ENCODE measurements at regions not wholly inside any gene's neighbourhood (a gene's known extent, or its start where the extent isn't known, plus 50 kb on each side); places are given as distances from the start of the nearest gene placed in this dataset.
"Not testable (repeated sequence)": the region's sequence is repeated elsewhere in the genome, so short reads cannot be mapped to it uniquely, and the experiment has no call there.

DNA sequence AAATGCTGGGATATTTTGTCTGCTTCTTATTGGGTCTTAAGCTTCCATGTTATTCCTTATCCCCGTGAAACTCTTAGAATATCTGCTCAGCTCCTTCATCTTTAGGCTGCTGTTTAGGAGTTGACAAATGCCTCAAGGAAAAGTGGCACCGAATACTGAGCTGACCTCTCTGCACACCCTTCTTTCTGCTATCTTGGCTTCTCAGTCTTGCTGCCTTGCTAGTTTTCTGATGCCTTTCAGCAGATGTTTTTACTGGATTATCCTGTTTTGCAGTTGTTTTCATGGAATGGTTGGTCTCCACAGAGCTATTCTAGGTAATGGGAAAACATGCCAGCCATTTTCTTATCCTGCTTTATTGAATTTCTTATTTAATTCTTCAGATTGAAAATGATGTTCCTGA lies 86.3 kb downstream of the GYPE start:
- no peaks in the 10 kb centered on the region for H3K4me1 ChIP-seq (ENCODE audit: control insufficient read depth, insufficient read depth, low read length, poor library complexity, severe bottlenecking)
- H3K27me3 ChIP-seq (replicated peaks; ENCODE audit: control insufficient read depth, insufficient read depth, low read length, poor library complexity, severe bottlenecking) = no peaks in the 10 kb centered on the region
- H3K9me3 ChIP-seq (ENCODE audit: control insufficient read depth, low read length) = no peaks in the 10 kb centered on the region
- no peaks in the 10 kb centered on the region for H3K36me3 ChIP-seq (ENCODE audit: control insufficient read depth, insufficient read depth, low read length)
- H3K27ac ChIP-seq (ENCODE audit: insufficient read depth, low read length, poor library complexity, severe bottlenecking) = no peak overlapping the region
- H3K4me3 ChIP-seq (ENCODE audit: insufficient read depth, low read depth, low read length, poor library complexity, severe bottlenecking) = no peak overlapping the region
- no peak for DNase-seq

DNA sequence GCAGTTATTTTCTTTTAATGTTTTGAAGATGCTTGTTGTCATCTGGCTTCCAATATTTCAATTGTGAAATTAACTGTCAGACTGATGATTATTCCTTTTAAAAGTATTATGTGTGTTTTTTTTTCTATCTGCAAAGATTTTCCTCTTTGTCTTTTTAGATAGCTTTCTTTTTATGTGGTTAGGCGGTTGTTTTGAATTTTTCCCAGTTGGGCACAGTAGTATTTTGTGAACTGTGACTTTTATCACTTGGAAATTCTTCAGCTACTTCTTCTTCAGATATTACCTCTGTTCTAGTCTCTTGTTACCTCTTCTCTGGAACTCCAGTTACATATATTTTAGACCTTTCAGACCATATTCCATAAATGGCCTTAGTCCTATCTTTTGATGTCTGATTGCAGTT lies 87.5 kb downstream of the GYPE start:
- H3K4me1 ChIP-seq (ENCODE audit: control insufficient read depth, insufficient read depth, low read length, poor library complexity, severe bottlenecking); H3K36me3 ChIP-seq (ENCODE audit: control insufficient read depth, insufficient read depth, low read length); H3K4me3 ChIP-seq (ENCODE audit: insufficient read depth, low read depth, low read length, poor library complexity, severe bottlenecking); H3K9me3 ChIP-seq (ENCODE audit: control insufficient read depth, low read length); H3K27ac ChIP-seq (ENCODE audit: insufficient read depth, low read length, poor library complexity, severe bottlenecking); DNase-seq; H3K27me3 ChIP-seq (replicated peaks; ENCODE audit: control insufficient read depth, insufficient read depth, low read length, poor library complexity, severe bottlenecking): not testable (repeated sequence)

DNA sequence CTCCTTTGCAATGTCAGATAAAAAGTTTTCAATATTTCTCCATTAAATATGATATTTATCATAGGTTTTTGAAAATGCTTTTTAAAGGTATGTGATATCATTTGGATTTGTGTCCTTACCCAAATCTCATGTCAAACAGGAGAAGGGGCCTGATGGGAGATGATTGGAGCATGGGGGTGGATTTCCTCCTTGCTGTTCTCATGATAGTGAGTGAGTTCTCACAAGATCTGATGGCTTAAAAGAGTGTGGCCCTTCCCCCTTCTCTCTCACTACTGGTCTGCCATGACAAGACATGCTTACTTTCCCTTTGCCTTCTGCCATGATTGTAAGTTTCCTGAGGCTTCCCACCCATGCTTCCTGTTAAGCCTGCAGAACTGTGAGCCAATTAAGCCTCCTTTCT lies 90.0 kb downstream of the GYPE start:
- not testable (repeated sequence) for H3K36me3 ChIP-seq (ENCODE audit: control insufficient read depth, insufficient read depth, low read length); H3K4me3 ChIP-seq (ENCODE audit: insufficient read depth, low read depth, low read length, poor library complexity, severe bottlenecking); H3K27ac ChIP-seq (ENCODE audit: insufficient read depth, low read length, poor library complexity, severe bottlenecking); H3K9me3 ChIP-seq (ENCODE audit: control insufficient read depth, low read length); H3K4me1 ChIP-seq (ENCODE audit: control insufficient read depth, insufficient read depth, low read length, poor library complexity, severe bottlenecking); H3K27me3 ChIP-seq (replicated peaks; ENCODE audit: control insufficient read depth, insufficient read depth, low read length, poor library complexity, severe bottlenecking); DNase-seq

DNA sequence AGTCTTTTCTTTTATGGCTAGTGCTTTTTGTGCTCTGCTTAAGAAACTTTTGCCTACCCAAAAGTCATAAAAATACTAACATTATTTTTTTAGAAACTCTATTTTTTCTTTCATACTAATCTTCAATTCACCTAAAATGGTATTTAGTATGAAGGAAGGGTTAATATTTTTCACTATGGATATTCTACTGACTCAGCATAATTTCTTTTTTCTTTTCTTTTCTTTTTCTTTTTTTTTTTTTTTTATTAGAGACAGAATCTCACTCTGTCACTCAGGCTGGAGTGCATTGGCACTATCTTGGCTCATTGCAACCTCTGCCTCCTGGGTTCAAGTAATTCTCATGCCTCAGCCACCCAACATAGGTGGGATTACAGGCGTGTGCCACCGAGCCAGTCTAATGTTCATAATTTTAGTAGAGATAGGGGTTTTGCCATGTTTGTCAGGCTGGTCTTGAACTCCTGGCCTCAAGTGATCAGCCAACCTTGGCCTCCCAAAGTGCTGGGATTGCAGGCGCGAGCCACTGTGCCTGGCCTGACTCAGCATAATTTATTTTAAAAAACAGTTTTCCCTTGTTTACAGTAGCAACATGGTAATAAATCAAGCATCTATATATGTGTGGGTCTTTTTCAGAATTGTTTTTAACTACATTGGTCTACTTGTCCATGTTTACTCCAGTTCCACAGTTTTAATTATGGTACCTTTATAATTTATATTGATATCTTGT lies 91.8 kb downstream of the GYPE start:
- H3K9me3 ChIP-seq (ENCODE audit: control insufficient read depth, low read length); DNase-seq; H3K4me1 ChIP-seq (ENCODE audit: control insufficient read depth, insufficient read depth, low read length, poor library complexity, severe bottlenecking); H3K4me3 ChIP-seq (ENCODE audit: insufficient read depth, low read depth, low read length, poor library complexity, severe bottlenecking); H3K27me3 ChIP-seq (replicated peaks; ENCODE audit: control insufficient read depth, insufficient read depth, low read length, poor library complexity, severe bottlenecking); H3K27ac ChIP-seq (ENCODE audit: insufficient read depth, low read length, poor library complexity, severe bottlenecking); H3K36me3 ChIP-seq (ENCODE audit: control insufficient read depth, insufficient read depth, low read length): not testable (repeated sequence)

DNA sequence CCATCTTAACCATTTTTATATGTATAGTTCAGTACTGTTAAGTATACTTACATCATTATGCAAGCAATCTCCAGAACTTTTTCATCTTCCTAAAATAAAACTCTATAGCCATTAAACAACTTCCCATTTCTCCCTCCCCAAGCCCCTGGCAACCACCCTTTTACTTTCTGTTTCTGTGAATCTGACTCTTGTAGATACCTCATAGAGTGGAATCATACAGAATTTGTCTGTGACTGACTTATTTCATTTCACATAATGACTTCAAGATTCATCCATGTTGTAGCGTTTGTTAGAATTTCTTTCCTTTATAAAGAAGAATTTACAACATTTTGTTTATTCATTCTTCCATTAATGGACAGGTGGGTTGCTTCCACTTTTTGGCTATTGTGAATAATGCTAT lies 91.2 kb upstream of the FREM3 start:
- H3K27me3 ChIP-seq (replicated peaks; ENCODE audit: control insufficient read depth, insufficient read depth, low read length, poor library complexity, severe bottlenecking); H3K4me1 ChIP-seq (ENCODE audit: control insufficient read depth, insufficient read depth, low read length, poor library complexity, severe bottlenecking); H3K9me3 ChIP-seq (ENCODE audit: control insufficient read depth, low read length); DNase-seq; H3K4me3 ChIP-seq (ENCODE audit: insufficient read depth, low read depth, low read length, poor library complexity, severe bottlenecking); H3K36me3 ChIP-seq (ENCODE audit: control insufficient read depth, insufficient read depth, low read length); H3K27ac ChIP-seq (ENCODE audit: insufficient read depth, low read length, poor library complexity, severe bottlenecking): not testable (repeated sequence)

DNA sequence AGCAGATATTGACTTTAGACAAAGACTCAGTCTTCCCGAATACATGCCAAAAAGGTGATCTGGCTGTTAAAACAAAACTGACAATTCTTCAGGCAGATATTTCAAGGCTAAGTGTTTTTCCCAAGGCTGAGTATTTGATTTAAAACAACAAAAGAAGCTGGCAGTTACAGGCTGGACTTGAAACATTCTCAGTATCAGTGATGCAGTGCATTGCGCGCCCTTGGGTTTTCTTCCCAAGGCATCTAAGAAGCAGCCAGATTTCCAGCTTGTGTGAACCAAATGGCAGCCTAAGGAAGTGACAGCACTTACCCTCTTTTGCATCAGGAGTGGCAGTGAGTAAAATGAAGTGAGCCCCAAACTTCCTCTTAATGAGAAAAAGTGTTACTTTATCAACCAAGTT lies 90.0 kb upstream of the FREM3 start:
- not testable (repeated sequence) for H3K9me3 ChIP-seq (ENCODE audit: control insufficient read depth, low read length); H3K27me3 ChIP-seq (replicated peaks; ENCODE audit: control insufficient read depth, insufficient read depth, low read length, poor library complexity, severe bottlenecking); H3K4me3 ChIP-seq (ENCODE audit: insufficient read depth, low read depth, low read length, poor library complexity, severe bottlenecking); H3K27ac ChIP-seq (ENCODE audit: insufficient read depth, low read length, poor library complexity, severe bottlenecking); DNase-seq; H3K36me3 ChIP-seq (ENCODE audit: control insufficient read depth, insufficient read depth, low read length); H3K4me1 ChIP-seq (ENCODE audit: control insufficient read depth, insufficient read depth, low read length, poor library complexity, severe bottlenecking)

DNA sequence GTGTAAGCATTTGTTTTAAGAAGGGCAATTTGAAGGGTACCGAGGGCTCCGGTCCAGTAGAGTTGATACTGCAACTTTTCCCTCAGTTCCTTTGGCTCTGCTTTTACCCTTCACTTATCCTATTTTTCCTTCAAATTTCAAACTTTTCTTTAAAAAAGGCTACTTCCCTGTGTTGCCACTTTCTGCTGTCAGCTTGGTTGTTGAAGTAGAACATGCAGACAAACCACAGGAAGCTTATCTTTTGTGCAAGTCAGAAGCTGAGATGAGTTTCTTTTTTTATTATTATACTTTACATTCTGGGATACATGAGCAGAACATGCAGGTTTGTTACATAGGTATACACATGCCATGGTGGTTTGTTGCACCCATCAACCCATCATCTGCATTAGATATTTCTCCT lies 89.1 kb upstream of the FREM3 start:
- H3K27me3 ChIP-seq (replicated peaks; ENCODE audit: control insufficient read depth, insufficient read depth, low read length, poor library complexity, severe bottlenecking); H3K36me3 ChIP-seq (ENCODE audit: control insufficient read depth, insufficient read depth, low read length); DNase-seq; H3K4me3 ChIP-seq (ENCODE audit: insufficient read depth, low read depth, low read length, poor library complexity, severe bottlenecking); H3K9me3 ChIP-seq (ENCODE audit: control insufficient read depth, low read length); H3K27ac ChIP-seq (ENCODE audit: insufficient read depth, low read length, poor library complexity, severe bottlenecking); H3K4me1 ChIP-seq (ENCODE audit: control insufficient read depth, insufficient read depth, low read length, poor library complexity, severe bottlenecking): not testable (repeated sequence)

DNA sequence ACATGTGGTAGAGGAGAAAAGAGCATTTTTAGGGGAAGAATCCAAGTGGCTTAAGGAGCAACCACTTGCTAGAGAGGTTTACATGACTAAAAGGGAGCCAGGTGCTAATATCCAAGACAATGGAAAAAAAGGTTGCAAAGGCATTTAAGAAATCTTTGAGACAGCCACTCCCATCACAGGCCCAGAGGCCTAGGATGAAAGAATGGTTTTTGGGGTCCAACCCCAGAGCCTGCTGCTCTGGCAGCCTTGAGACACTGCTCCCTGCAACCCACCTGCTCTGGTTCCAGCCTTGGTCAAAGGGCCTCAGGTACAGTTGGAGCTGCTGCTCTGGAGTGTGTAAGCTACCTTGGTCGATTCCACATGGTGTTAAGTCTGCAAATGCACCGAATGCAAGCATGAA lies 84.1 kb upstream of the FREM3 start:
- H3K4me3 ChIP-seq (ENCODE audit: insufficient read depth, low read depth, low read length, poor library complexity, severe bottlenecking) = no peak overlapping the region
- no peaks in the 10 kb centered on the region for H3K4me1 ChIP-seq (ENCODE audit: control insufficient read depth, insufficient read depth, low read length, poor library complexity, severe bottlenecking)
- H3K27ac ChIP-seq (ENCODE audit: insufficient read depth, low read length, poor library complexity, severe bottlenecking) = no peak overlapping the region
- no peaks in the 10 kb centered on the region for H3K27me3 ChIP-seq (replicated peaks; ENCODE audit: control insufficient read depth, insufficient read depth, low read length, poor library complexity, severe bottlenecking)
- H3K36me3 ChIP-seq (ENCODE audit: control insufficient read depth, insufficient read depth, low read length) = no peaks in the 10 kb centered on the region
- H3K9me3 ChIP-seq (ENCODE audit: control insufficient read depth, low read length) = no peaks in the 10 kb centered on the region
- no peak for DNase-seq

DNA sequence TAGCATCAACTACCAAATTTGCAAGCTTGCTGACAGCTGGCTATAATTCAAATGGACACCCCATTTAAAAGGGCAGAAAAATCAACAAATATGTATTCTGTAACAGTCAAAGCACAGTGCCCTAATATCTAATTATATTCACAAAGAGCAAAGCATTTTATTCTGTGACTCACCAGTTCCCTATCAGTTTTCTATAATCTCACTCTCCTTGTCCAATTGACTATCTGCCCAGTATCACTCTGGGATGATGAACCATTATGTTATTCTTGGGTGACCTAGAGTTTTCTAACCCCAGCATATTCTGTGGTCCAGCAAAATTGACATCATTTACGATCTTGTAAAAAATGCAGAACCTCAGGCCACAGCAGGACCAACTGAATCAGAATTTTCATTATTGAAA lies 82.0 kb upstream of the FREM3 start:
- no peak for DNase-seq
- no peaks in the 10 kb centered on the region for H3K27me3 ChIP-seq (replicated peaks; ENCODE audit: control insufficient read depth, insufficient read depth, low read length, poor library complexity, severe bottlenecking)
- no peak overlapping the region for H3K27ac ChIP-seq (ENCODE audit: insufficient read depth, low read length, poor library complexity, severe bottlenecking)
- H3K4me3 ChIP-seq (ENCODE audit: insufficient read depth, low read depth, low read length, poor library complexity, severe bottlenecking) = no peak overlapping the region
- no peaks in the 10 kb centered on the region for H3K9me3 ChIP-seq (ENCODE audit: control insufficient read depth, low read length)
- no peaks in the 10 kb centered on the region for H3K36me3 ChIP-seq (ENCODE audit: control insufficient read depth, insufficient read depth, low read length)
- no peaks in the 10 kb centered on the region for H3K4me1 ChIP-seq (ENCODE audit: control insufficient read depth, insufficient read depth, low read length, poor library complexity, severe bottlenecking)

DNA sequence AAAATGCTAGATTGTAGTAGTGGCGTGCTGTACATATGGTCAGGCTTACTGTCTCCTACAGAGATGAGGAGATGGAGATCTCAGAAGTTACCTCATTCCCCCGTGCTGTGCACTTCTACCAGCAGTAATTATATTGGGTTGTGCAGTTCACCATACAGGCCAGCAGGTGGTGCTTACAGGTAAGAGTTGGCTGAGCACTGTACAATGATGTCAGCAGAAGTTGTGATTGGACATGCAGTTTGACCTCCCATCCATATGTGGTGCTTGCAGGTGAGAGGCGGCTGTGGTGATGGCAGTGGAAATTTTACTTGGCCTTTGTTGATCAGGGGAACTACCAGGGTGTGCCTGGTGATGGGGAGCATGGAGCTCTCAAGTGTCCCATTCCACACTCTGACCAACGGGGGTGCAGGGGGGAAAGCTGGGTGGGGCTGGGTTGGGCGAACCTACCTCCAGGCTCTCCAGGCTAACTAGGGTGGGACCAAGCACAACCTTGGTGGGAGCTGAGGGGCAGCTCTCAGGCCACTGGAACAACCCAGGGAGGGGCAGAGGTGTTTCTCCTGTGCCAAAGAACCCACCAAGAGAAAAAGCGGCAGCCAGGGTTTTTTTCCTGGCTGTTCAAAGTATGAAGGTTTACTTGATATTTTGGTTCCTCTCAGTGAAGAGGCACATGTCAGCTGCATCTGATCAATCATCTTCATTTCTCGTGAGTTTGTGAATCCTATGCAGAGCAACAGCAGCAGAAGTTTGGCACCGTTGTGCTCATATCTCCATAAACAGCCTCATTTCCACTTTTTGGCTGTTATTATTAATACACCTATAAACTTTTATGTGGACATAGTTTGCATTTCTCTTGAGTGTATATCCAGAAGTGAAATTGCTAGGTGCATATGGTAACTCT lies 73.8 kb upstream of the FREM3 start:
- H3K27ac ChIP-seq (ENCODE audit: insufficient read depth, low read length, poor library complexity, severe bottlenecking) = no peak overlapping the region
- no peaks in the 10 kb centered on the region for H3K9me3 ChIP-seq (ENCODE audit: control insufficient read depth, low read length)
- DNase-seq = peak in 1 of 3 donors; percentile 9
- no peak overlapping the region for H3K4me3 ChIP-seq (ENCODE audit: insufficient read depth, low read depth, low read length, poor library complexity, severe bottlenecking)
- H3K36me3 ChIP-seq (ENCODE audit: control insufficient read depth, insufficient read depth, low read length) = no peaks in the 10 kb centered on the region
- no peaks in the 10 kb centered on the region for H3K4me1 ChIP-seq (ENCODE audit: control insufficient read depth, insufficient read depth, low read length, poor library complexity, severe bottlenecking)
- H3K27me3 ChIP-seq (replicated peaks; ENCODE audit: control insufficient read depth, insufficient read depth, low read length, poor library complexity, severe bottlenecking) = no peaks in the 10 kb centered on the region

Measured in effector memory CD4-positive, alpha-beta T cell (primary cell).